MCF 10A (cell line): ENCODE measurements at regions not wholly inside any gene's neighbourhood (a gene's known extent, or its start where the extent isn't known, plus 50 kb on each side); places are given as distances from the start of the nearest gene placed in this dataset.

Experiments
- BruUV-seq: library from RNA; stranded (reverse); fragments of 400-500 nt; replicated peaks from 2 replicates; lab custom pipeline; 2021; lab: Mats Ljungman, UMichigan
- CTCF ChIA-PET: fragments of 300-600 bp; sonication (Branson Sonifier 250); formaldehyde crosslinking; extraction: SDS; loops from one replicate; lab custom pipeline; 2021; ENCODE audit warnings: antibody characterized with exemption, inconsistent platforms; lab: Yijun Ruan, JAX
- POLR2A ChIA-PET: fragments of 300-600, 350-650 bp; sonication (Branson Sonifier 250); formaldehyde crosslinking; extraction: SDS; loops from one replicate; lab custom pipeline; 2020; ENCODE audit warnings: antibody characterized with exemption, inconsistent platforms; lab: Yijun Ruan, JAX
- DNase-seq: peaks from one replicate; pipeline ENCODE4 v3.0.0-alpha.2; 2018; ENCODE audit not compliant: unreplicated experiment
- H3K27ac Mint-ChIP-seq: one replicate; pipeline ENCODE4 v1.8.0; 2022; ENCODE audit warnings: mild to moderate bottlenecking, low read depth, mixed read lengths; ENCODE audit not compliant: unreplicated experiment
- H3K27me3 Mint-ChIP-seq: one replicate; pipeline ENCODE4 v1.8.0; 2022; ENCODE audit warnings: mixed read lengths; ENCODE audit not compliant: insufficient read depth, unreplicated experiment
- H3K36me3 Mint-ChIP-seq: one replicate; pipeline ENCODE4 v1.8.0; 2022; ENCODE audit warnings: mild to moderate bottlenecking, moderate library complexity, mixed read lengths; ENCODE audit not compliant: insufficient read depth, unreplicated experiment
- H3K4me1 Mint-ChIP-seq: one replicate; pipeline ENCODE4 v1.8.0; 2022; ENCODE audit warnings: mixed read lengths; ENCODE audit not compliant: insufficient read depth, unreplicated experiment
- H3K4me3 Mint-ChIP-seq: one replicate; pipeline ENCODE4 v1.8.0; 2022; ENCODE audit warnings: mild to moderate bottlenecking, moderate library complexity, mixed read lengths; ENCODE audit not compliant: unreplicated experiment
- H3K9me3 Mint-ChIP-seq: one replicate; pipeline ENCODE4 v1.8.0; 2022; ENCODE audit warnings: mixed read lengths; ENCODE audit not compliant: unreplicated experiment
- intact Hi-C: fragments of 100-400 bp; cut with micrococcal nuclease; formaldehyde crosslinking; loops from 2 replicates; pipeline ENCODE4 v1.14.1; 2022
- TF ChIP-seq, protein P1 (sequence below): fragments of 200-600 bp; IDR thresholded peaks from one replicate; pipeline ENCODE4 v1.8.0; 2022; ENCODE audit warnings: antibody characterized with exemption, mild to moderate bottlenecking; ENCODE audit not compliant: unreplicated experiment

DNA sequence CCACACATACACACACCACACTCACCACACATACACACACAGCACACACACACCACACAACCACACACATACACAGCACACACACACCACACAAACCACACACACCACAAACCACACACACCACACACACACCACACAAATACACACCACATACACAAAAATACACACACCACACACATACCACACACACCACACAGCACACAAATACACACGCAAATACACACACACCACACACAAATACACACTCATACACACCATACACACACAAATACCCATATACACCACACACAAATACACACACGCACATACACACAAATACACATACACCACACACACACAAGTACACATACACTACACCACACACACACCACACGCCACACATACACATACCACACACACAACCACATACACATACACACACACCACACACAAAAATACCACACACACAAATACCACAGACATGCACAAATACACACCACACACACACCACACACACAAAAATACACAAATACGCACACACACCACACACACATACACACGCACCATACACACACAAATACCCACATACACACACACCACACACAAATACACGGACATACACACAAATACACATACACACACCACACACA lies 134.6 kb upstream of the TWIST2 start:
- intact Hi-C loops: no loop called here
- no peaks in the 10 kb centered on the region for H3K4me1 Mint-ChIP-seq
- no peaks in the 10 kb centered on the region for H3K9me3 Mint-ChIP-seq
- ChIA-PET CTCF (no interaction called here), POLR2A (no interaction called here)
- DNase-seq: no peak
- H3K36me3 Mint-ChIP-seq: no peaks in the 10 kb centered on the region
- H3K4me3 Mint-ChIP-seq: no peak overlapping the region
- TF ChIP-seq, protein P1, sequence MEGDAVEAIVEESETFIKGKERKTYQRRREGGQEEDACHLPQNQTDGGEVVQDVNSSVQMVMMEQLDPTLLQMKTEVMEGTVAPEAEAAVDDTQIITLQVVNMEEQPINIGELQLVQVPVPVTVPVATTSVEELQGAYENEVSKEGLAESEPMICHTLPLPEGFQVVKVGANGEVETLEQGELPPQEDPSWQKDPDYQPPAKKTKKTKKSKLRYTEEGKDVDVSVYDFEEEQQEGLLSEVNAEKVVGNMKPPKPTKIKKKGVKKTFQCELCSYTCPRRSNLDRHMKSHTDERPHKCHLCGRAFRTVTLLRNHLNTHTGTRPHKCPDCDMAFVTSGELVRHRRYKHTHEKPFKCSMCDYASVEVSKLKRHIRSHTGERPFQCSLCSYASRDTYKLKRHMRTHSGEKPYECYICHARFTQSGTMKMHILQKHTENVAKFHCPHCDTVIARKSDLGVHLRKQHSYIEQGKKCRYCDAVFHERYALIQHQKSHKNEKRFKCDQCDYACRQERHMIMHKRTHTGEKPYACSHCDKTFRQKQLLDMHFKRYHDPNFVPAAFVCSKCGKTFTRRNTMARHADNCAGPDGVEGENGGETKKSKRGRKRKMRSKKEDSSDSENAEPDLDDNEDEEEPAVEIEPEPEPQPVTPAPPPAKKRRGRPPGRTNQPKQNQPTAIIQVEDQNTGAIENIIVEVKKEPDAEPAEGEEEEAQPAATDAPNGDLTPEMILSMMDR: no peak
- H3K27me3 Mint-ChIP-seq: no peaks in the 10 kb centered on the region
- no peak overlapping the region for H3K27ac Mint-ChIP-seq
- no TSS peak for BruUV-seq

DNA sequence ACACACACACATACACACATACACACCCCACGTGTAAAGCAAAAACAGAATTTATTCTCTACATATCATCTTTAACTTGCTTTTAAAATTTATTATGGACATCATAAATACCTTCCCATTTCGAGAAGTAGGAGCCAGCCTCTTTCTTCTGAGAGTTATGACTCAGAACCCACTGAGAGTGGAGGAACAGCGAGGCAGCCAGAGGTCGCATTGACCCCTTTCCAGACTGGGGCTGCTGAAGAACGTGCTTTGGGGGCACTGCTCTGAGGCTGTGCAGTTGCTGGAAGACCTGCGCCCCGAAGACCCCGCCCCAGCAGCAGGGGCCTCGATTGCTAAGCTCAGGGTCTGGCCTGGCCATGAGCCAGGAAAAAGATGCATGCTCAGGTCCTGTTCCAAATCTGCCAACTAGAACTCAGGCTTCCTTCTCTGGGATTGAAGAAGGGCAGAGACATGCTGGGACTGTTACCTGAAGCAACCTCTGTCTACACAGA lies 133.8 kb upstream of the TWIST2 start:
- ChIA-PET POLR2A (no interaction called here), CTCF (no interaction called here)
- intact Hi-C loops: no loop called here
- Mint-ChIP-seq H3K9me3 (no peaks in the 10 kb centered on the region), H3K4me1 (no peaks in the 10 kb centered on the region), H3K36me3 (no peaks in the 10 kb centered on the region), H3K4me3 (no peak overlapping the region), H3K27ac (no peak overlapping the region), H3K27me3 (no peaks in the 10 kb centered on the region)
- peak; percentile 20 for DNase-seq
- TF ChIP-seq, protein P1: no peak
- BruUV-seq: no TSS peak

DNA sequence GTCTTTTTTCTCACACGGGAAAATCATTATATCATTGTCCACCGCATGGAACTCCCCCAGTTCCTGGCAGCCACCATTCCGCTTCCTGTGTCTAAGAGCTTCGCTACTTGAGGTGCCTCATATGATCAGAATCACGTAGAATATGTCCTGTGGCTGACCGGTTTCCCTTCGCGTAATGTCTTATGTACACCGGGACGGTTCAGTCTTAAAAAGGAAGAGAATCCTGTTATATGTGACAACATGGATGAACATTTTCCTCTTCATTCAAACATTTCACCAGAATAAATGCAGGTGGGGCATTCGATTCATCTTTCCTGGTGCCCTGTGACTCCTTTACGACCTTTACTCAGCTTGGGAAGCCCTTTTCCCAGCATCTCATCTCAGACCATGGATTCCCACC lies 131.7 kb upstream of the TWIST2 start:
- H3K9me3 Mint-ChIP-seq: no peaks in the 10 kb centered on the region
- TF ChIP-seq, protein P1: no peak

DNA sequence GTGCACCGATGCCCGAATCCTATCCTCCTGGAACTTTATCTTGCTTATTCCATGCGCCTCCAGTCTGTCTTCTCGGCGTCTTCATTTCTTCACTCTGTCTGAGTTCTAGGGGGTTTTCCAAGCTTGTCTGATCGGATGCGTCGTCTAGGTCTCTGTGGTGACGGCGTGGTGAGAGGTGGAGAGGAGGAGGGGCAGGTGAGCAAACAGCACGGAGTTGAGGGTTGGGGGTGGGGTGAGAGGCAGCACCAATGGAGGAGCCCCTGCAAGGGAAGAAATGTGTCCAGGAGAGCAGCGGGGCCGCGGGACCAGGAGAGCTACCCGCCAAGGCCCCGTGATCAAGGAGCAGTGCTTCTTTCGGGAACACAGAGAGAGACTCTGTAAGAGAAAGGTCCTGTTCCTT lies 131.3 kb upstream of the TWIST2 start:
- no peak overlapping the region for H3K4me3 Mint-ChIP-seq
- H3K4me1 Mint-ChIP-seq: peaks cover 13% of the 10 kb centered on the region
- TF ChIP-seq, protein P1: no peak
- intact Hi-C loops: no loop called here
- DNase-seq: no peak
- BruUV-seq: no TSS peak
- POLR2A ChIA-PET: no interaction called here
- no peaks in the 10 kb centered on the region for H3K27me3 Mint-ChIP-seq
- H3K36me3 Mint-ChIP-seq: no peaks in the 10 kb centered on the region
- CTCF ChIA-PET: no interaction called here
- no peaks in the 10 kb centered on the region for H3K9me3 Mint-ChIP-seq
- H3K27ac Mint-ChIP-seq: no peak overlapping the region

More for the DNA sequence above, 131.7 kb upstream of the TWIST2 start:
- no peaks in the 10 kb centered on the region for H3K27me3 Mint-ChIP-seq
- POLR2A ChIA-PET: no interaction called here
- H3K4me1 Mint-ChIP-seq: peaks cover 10% of the 10 kb centered on the region
- no TSS peak for BruUV-seq
- H3K36me3 Mint-ChIP-seq: no peaks in the 10 kb centered on the region
- DNase-seq: no peak
- intact Hi-C loops: no loop called here
- CTCF ChIA-PET: no interaction called here
- H3K4me3 Mint-ChIP-seq: no peak overlapping the region
- no peak overlapping the region for H3K27ac Mint-ChIP-seq
